GM23248 (cell line): ENCODE measurements at regions not wholly inside any gene's neighbourhood (a gene's known extent, or its start where the extent isn't known, plus 50 kb on each side); places are given as distances from the start of the nearest gene placed in this dataset.
A peak's percentile ranks its signal among the peaks of the same experiment; 100 is the strongest.

Source experiments
- DNase-seq: peaks from one replicate; pipeline ENCODE4 v3.0.0-alpha.2; 2015
- H2AFZ ChIP-seq: fragments of 200-600 bp; sonication (generic); 2 replicates; pipeline ENCODE4 v1.6.1; 2016; ENCODE audit warnings: antibody characterized with exemption
- H3F3A ChIP-seq: fragments of 200-600 bp; sonication (generic); 2 replicates; pipeline ENCODE4 v1.6.1; 2016; ENCODE audit warnings: mild to moderate bottlenecking, antibody characterized with exemption, mixed run types; ENCODE audit not compliant: insufficient read depth
- H3K27ac ChIP-seq: fragments of 200-600 bp; sonication (generic); 2 replicates; pipeline ENCODE4 v1.5.1; 2016; ENCODE audit warnings: mild to moderate bottlenecking
- H3K27me3 ChIP-seq: fragments of 200-600 bp; sonication (generic); replicated peaks from 2 replicates; pipeline ENCODE4 v1.6.1; 2016; ENCODE audit warnings: mild to moderate bottlenecking; ENCODE audit not compliant: insufficient read depth
- H3K36me3 ChIP-seq: fragments of 200-600 bp; sonication (generic); 2 replicates; pipeline ENCODE4 v1.6.1; 2016; ENCODE audit warnings: low read depth, mild to moderate bottlenecking
- H3K4me1 ChIP-seq: fragments of 200-600 bp; sonication (generic); 2 replicates; pipeline ENCODE4 v1.6.1; 2016; ENCODE audit warnings: mild to moderate bottlenecking; ENCODE audit not compliant: insufficient read depth
- H3K4me2 ChIP-seq: fragments of 200-600 bp; sonication (generic); one replicate; pipeline ENCODE4 v1.6.1; 2016; ENCODE audit warnings: mild to moderate bottlenecking; ENCODE audit not compliant: unreplicated experiment
- H3K4me3 ChIP-seq: fragments of 200-600 bp; sonication (generic); 2 replicates; pipeline ENCODE4 v1.5.1; 2016; ENCODE audit warnings: mild to moderate bottlenecking
- H3K79me2 ChIP-seq: fragments of 200-600 bp; sonication (generic); 2 replicates; pipeline ENCODE4 v1.6.1; 2016; ENCODE audit warnings: mild to moderate bottlenecking; ENCODE audit not compliant: insufficient read depth
- H3K9ac ChIP-seq: fragments of 200-600 bp; sonication (generic); 2 replicates; pipeline ENCODE4 v1.6.1; 2016; ENCODE audit warnings: mild to moderate bottlenecking
- H3K9me2 ChIP-seq: fragments of 200-600 bp; sonication (generic); 2 replicates; pipeline ENCODE4 v1.6.1; 2016; ENCODE audit warnings: mixed run types, mild to moderate bottlenecking, moderate library complexity; ENCODE audit not compliant: insufficient read depth
- H3K9me3 ChIP-seq: fragments of 200-600 bp; sonication (generic); one replicate; pipeline ENCODE4 v1.6.1; 2017; ENCODE audit warnings: low read depth
- H4K20me1 ChIP-seq: fragments of 200-600 bp; sonication (generic); 2 replicates; pipeline ENCODE4 v1.6.0; 2016; ENCODE audit not compliant: insufficient read depth
- EZH2 ChIP-seq: fragments of 200-600 bp; sonication (generic); IDR thresholded peaks from 2 replicates; pipeline ENCODE4 v1.6.1; 2018; ENCODE audit warnings: antibody characterized with exemption, mild to moderate bottlenecking; ENCODE audit not compliant: insufficient read depth, poor library complexity, severe bottlenecking
- EZH2phosphoT487 ChIP-seq: fragments of 200-600 bp; sonication (generic); IDR thresholded peaks from 2 replicates; pipeline ENCODE4 v1.6.1; 2018; ENCODE audit warnings: antibody characterized with exemption, moderate library complexity, mild to moderate bottlenecking, low read depth; ENCODE audit not compliant: insufficient read depth
- WGBS, 2 experiments: methylation state at CpG; one replicate each; pipeline ENCODE4 v1.1.6; 2015 to 2017; ENCODE audit warnings: low lambda C conversion rate in 2 of 2, low coverage in 1 of 2; ENCODE audit errors: missing lambda C conversion rate in 2 of 2; 5-methylcytosine and 5-hydroxymethylcytosine counted together
- in situ Hi-C: fragments of 300-500 bp; cut with MboI; formaldehyde crosslinking; loops from 2 replicates; pipeline ENCODE4 v1.15.0; 2020

DNA sequence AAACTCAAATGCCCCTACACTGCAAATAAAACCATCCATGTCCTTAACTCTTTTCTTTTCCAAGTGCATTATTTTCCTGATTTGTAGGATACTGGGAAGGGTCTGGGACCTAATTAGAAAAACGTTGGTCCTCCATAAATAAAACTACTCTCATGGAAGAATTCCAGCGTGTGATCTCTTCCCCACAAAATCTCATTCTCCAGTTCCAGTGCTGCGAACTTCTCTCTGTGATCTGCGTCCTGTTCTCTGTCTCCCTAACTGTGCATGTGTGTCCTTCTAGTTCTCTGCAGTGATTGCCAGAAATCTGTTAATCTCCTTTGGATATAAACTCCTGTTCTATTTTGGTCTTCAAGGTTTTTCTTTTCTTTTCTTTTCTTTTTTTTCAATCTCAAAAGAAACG, 148.1 kb downstream of the BBOX1 start:
- Histone ChIP-seq H3K79me2 (no peaks in the 10 kb centered on the region), H3K27me3 (no peaks in the 10 kb centered on the region), H3K9me2 (no peaks in the 10 kb centered on the region), H4K20me1 (no peaks in the 10 kb centered on the region), H3K27ac (no peak overlapping the region), H3K36me3 (no peaks in the 10 kb centered on the region), H3F3A (peaks cover 16% of the 10 kb centered on the region; the same call in 1 of the 2 replicates), H2AFZ (no peak overlapping the region), H3K9ac (no peak overlapping the region), H3K4me3 (no peak overlapping the region), H3K4me1 (peaks cover 26% of the 10 kb centered on the region), H3K9me3 (no peaks in the 10 kb centered on the region), H3K4me2 (no peak overlapping the region)
- WGBS, 2 experiments: 47 to 48% methylated on average over 5 of the region's 5 CpGs
- in situ Hi-C loops: loop anchor here (5.0 to 10.0 kb wide), 2 partner anchors 106 to 289 kb away; no protein-coding TSS in a partner anchor
- TF ChIP-seq EZH2phosphoT487: no peak
- no peak for DNase-seq

DNA sequence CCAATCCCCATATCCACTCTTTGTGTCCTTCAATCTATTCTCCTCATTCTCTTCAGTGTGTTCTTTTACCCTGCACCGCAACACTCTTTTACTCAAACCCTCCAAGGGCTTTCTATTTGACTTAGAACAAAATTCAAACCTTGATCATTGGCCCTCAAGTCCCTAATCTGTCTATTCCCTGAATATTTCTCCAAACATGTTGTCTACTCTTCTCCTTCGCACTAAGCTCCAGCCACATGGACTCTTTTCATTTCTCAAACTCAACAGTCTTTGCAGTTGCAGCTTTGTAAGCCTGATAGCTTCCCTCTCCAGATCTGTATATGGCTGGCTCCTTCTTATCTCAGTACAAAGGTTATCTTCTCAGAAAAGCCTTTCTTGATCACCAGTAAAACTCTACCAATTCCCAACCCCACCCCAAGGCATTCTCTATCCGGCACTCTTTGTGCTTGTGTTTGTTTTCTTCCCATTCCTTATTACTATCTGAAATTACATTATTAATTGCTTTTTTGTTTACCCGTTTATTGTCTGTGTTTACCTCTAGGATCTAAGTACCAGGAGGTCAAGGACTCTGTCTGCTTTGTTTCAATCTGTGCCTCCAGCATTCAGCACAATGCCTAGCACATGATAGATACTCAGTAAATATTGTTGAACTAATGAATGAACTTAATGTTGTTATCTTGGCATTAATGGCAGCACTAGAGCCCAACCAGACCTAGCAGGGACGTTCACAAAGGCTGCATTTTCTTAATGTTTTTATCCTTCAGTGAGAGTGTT, 147.4 kb downstream of the BBOX1 start:
- H3K9ac ChIP-seq: no peak overlapping the region
- H3K9me3 ChIP-seq: no peaks in the 10 kb centered on the region
- no peak for DNase-seq
- H4K20me1 ChIP-seq: no peaks in the 10 kb centered on the region
- no peaks in the 10 kb centered on the region for H3K79me2 ChIP-seq
- 76 to 82% methylated on average over 5 of the region's 5 CpGs for WGBS, 2 experiments
- in situ Hi-C loops: loop anchor here (5.0 to 10.0 kb wide), 2 partner anchors 107 to 289 kb away; no protein-coding TSS in a partner anchor
- no peak for TF ChIP-seq EZH2
- H3K36me3 ChIP-seq: no peaks in the 10 kb centered on the region
- no peak overlapping the region for H3K27ac ChIP-seq
- no peaks in the 10 kb centered on the region for H3K27me3 ChIP-seq
- H3K4me1 ChIP-seq: peaks cover 26% of the 10 kb centered on the region
- no peak overlapping the region for H3K4me3 ChIP-seq
- peaks cover 16% of the 10 kb centered on the region; the same call in 1 of the 2 replicates for H3F3A ChIP-seq
- H2AFZ ChIP-seq: no peak overlapping the region
- no peaks in the 10 kb centered on the region for H3K9me2 ChIP-seq
- no peak overlapping the region for H3K4me2 ChIP-seq

DNA sequence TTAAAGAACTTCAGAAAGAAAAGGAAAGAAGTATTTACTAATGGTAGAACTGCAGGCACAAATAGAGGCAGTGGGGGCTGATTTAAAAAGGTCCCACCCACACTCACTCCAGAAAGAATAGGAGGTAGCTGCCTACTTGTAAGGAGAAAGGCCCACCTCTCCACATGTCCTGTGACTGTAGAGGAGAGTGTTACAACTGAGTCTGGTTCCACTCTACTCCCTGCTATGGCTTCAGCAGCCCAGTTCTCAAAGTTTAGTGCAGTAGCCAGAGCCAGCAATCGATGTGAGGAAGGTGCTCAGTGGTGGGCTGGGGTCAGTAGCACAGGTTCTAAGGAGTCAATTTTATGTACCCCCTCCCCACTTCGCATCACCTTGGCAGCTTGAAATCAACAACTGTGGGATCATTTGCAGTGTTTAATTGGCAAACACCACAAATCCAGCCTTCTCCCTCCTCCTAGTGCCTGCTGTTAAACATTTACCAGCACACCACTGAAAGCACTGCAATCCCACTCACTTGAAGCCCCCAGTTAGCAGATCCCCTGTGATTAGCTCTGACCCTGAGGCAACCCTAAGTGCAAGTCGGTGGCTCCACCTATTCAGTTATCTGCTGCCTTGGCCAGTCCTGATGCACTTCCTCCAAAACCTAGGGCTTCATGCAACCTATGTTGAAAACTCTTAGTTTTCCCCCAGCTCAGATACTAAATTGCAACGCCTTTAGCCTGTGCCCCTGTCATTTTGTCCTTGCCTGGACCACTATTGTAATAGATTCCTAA, 146.6 kb downstream of the BBOX1 start:
- no peak overlapping the region for H3K4me3 ChIP-seq
- TF ChIP-seq EZH2 (no peak), EZH2phosphoT487 (no peak)
- no peaks in the 10 kb centered on the region for H3K79me2 ChIP-seq
- no peak overlapping the region for H3K4me2 ChIP-seq
- no peaks in the 10 kb centered on the region for H3K27me3 ChIP-seq
- peaks cover 16% of the 10 kb centered on the region; the same call in 1 of the 2 replicates for H3F3A ChIP-seq
- WGBS, 2 experiments: 75 to 79% methylated on average over 4 of the region's 4 CpGs
- no peaks in the 10 kb centered on the region for H3K9me3 ChIP-seq
- peaks cover 26% of the 10 kb centered on the region for H3K4me1 ChIP-seq
- no peaks in the 10 kb centered on the region for H3K9me2 ChIP-seq
- no peak overlapping the region for H3K27ac ChIP-seq
- in situ Hi-C loops: loop anchor here (5.0 to 10.0 kb wide), 2 partner anchors 108 to 290 kb away; no protein-coding TSS in a partner anchor
- no peaks in the 10 kb centered on the region for H3K36me3 ChIP-seq
- H2AFZ ChIP-seq: no peak overlapping the region
- H4K20me1 ChIP-seq: no peaks in the 10 kb centered on the region
- no peak for DNase-seq
- no peak overlapping the region for H3K9ac ChIP-seq

DNA sequence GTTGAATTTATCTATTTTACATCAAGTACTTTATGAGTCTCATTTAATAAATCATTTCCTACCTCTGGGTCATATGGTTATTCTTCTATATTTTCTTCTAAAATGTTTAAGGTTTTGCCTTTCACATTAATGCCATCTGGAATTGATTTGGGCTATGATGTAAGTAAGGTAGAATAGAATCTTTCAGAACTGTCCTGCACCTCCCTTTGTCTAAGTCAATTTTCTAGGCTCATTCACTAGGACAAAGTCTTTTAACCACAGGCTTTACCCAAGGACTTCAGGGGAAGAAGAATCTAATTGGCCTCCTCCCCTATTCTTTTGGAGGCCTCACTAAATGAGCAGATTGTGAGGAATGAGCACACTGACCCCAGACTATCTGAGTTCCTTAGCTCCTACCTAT, 146.0 kb downstream of the BBOX1 start:
- H3K4me1 ChIP-seq: peaks cover 26% of the 10 kb centered on the region
- H3K9me2 ChIP-seq: no peaks in the 10 kb centered on the region
- H2AFZ ChIP-seq: no peak overlapping the region
- no peaks in the 10 kb centered on the region for H3K27me3 ChIP-seq
- no peak overlapping the region for H3K4me3 ChIP-seq
- no peaks in the 10 kb centered on the region for H4K20me1 ChIP-seq
- peaks cover 16% of the 10 kb centered on the region; the same call in 1 of the 2 replicates for H3F3A ChIP-seq
- in situ Hi-C loops: loop anchor here (5.0 to 10.0 kb wide), 2 partner anchors 108 to 291 kb away; no protein-coding TSS in a partner anchor
- no peak for TF ChIP-seq EZH2
- TF ChIP-seq EZH2phosphoT487: no peak
- no peaks in the 10 kb centered on the region for H3K36me3 ChIP-seq
- H3K27ac ChIP-seq: peak overlapping the region; percentile 1; the same call in 1 of the 2 replicates
- H3K9me3 ChIP-seq: no peaks in the 10 kb centered on the region
- no peak overlapping the region for H3K9ac ChIP-seq
- H3K79me2 ChIP-seq: no peaks in the 10 kb centered on the region
- H3K4me2 ChIP-seq: no peak overlapping the region
- peak; percentile 40 for DNase-seq
